ENCODE measurements at regions not wholly inside any gene's neighbourhood (a gene's known extent, or its start where the extent isn't known, plus 50 kb on each side); places are given as distances from the start of the nearest gene placed in this dataset.

DNA sequence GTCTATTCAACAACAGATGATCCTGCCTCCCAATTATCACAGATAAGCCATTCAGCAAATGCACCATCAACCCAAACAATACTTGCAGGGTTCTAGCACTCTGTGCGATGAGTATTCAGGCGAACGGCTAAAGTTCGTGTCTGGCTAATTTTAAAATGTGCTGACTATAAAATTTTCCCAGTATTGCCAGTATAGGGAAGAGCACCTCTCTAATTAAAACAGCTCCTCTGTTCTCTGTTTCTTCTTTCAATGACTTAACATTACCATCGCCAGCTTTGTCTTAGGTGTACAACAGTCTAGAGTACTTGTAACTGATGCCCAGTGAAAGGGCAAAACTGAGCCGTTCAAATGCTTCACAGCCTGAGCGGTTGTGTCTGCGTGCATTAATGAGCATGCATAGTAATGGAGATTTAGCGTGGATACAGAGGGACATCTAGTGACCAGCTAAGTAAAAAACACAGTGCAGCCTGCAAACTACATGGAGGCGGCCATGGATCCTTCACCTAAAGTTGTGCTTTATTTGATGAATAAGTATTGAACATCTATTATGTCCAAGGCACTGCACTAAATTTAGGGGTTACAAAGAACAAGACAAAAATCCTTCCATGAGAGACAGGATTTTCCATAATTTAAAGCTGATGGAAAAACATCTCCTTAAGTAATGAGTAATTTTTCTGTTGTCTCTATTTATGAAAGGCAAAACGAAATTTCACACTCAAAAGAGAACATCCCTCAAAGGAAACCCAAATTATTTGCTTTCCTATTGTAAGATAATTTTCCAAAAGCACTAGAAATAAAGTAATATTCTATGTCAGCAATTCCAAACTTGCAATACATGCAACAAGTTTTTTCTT lies 120.0 kb downstream of the SETD4 start:
- no peak overlapping the region for H3K4me3 ChIP-seq (ENCODE audit: low read depth, low read length)
- TF ChIP-seq CTCF (IDR thresholded peaks at IDR 0.05; ENCODE audit: insufficient read depth, low read depth, low read length) = peak; percentile 70
- peak; percentile 76 for DNase-seq (ENCODE audit: low read depth)

GRCh38 chr21:35938446-35938845 lies 121.9 kb downstream of the SETD4 start:
- no peak overlapping the region for H3K4me3 ChIP-seq (ENCODE audit: low read depth, low read length)
- TF ChIP-seq CTCF (IDR thresholded peaks at IDR 0.05; ENCODE audit: insufficient read depth, low read depth, low read length) = no peak
- no peak for DNase-seq (ENCODE audit: low read depth)

- H3K4me3 ChIP-seq (ENCODE audit: low read depth, low read length) = no peak overlapping the region
- DNase-seq (ENCODE audit: low read depth) = peak; percentile 90
- TF ChIP-seq CTCF (IDR thresholded peaks at IDR 0.05; ENCODE audit: insufficient read depth, low read depth, low read length) = peak; percentile 28
These were observed 126.9 kb downstream of the SETD4 start for GRCh38 chr21:35933466-35933865.

DNA sequence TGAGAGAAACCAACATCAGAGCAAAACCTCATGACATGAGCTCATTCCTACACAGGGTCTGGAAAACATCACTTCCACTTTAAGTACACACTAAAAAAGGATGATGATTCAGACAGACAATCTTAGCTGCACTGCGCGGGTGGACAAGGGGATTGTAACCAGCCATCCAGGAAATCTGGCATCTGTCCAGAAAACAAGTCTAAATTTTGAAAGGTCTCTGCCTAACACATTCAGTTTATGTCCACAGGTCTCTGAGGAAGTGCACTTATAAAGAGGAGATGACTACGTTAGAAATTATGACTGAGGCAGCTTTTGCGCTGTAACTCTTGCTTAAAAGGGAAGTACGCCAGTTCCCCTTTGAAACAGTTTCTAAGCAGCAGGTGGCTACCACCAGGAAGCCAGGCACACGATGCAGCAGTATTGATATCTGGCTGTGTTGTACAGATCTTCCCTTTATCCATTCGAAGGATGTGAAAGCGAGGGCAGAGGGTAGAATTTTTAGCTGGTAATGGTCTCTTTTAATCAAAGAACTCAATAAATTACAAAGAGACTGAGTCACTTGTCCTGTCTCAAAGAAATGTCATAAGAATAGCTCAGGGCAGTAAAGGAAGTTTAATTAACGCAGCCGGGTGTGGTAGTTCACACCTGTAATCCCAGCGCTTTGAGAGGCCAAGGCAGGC lies 128.0 kb downstream of the SETD4 start:
- peak; percentile 98 for DNase-seq (ENCODE audit: low read depth)
- no peak overlapping the region for H3K4me3 ChIP-seq (ENCODE audit: low read depth, low read length)
- no peak for TF ChIP-seq CTCF (IDR thresholded peaks at IDR 0.05; ENCODE audit: insufficient read depth, low read depth, low read length)

DNA sequence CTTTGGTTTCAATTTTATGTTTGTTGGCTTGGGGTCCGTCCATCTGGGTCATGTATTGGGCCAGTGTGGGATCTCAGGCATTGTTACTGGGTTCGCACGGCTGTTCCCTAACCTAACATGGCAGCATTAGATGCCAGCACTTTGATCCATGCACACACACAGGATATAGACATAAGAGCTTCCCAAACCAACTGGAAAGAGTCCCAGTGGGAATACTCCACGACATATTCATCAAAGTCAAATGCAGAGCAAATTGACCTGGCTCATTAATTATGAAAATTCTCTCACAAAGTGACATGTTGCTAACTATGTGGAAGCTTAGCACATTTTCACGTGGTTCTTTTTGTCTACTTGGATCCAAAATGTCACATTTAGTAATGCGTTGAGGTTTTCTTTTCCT lies 130.4 kb downstream of the SETD4 start:
- TF ChIP-seq CTCF (IDR thresholded peaks at IDR 0.05; ENCODE audit: insufficient read depth, low read depth, low read length) = no peak
- no peak for DNase-seq (ENCODE audit: low read depth)
- H3K4me3 ChIP-seq (ENCODE audit: low read depth, low read length) = no peak overlapping the region

DNA sequence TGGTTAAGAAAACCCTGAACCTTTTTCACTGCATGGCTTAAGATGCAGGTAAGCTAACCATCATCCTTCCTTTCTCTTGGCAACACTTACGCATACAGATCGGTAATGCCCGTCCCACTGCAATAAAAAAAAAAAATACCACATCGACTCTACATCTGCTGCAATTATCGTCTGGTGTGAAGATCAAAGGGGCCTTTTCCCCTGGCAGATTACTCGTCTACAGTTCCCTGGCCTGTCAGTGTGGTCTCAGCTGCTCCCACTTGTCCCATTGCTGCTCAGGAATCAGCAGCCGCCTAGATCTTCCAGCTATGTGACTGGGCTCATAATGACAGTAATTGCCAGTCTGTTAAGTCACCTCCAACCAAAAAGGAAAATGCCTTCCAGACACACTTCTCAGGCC lies 133.1 kb downstream of the SETD4 start:
- no peak overlapping the region for H3K4me3 ChIP-seq (ENCODE audit: low read depth, low read length)
- TF ChIP-seq CTCF (IDR thresholded peaks at IDR 0.05; ENCODE audit: insufficient read depth, low read depth, low read length) = no peak
- no peak for DNase-seq (ENCODE audit: low read depth)

Measured in fibroblast of villous mesenchyme (primary cell).